ENCODE measurements at regions not wholly inside any gene's neighbourhood (a gene's known extent, or its start where the extent isn't known, plus 50 kb on each side); places are given as distances from the start of the nearest gene placed in this dataset.

- no peak for ATAC-seq (ENCODE audit: low read depth)
- no peak overlapping the region for H2BK5ac ChIP-seq (ENCODE audit: low read depth, low read length, poor library complexity, severe bottlenecking)
Observed at GRCh38 chr6:19928461-19928860, 91.3 kb downstream of the ID4 start.

More at GRCh38 chr6:19928461-19928860, 91.3 kb downstream of the ID4 start:
- Histone ChIP-seq H4K5ac (ENCODE audit: low read depth, low read length) (no peak overlapping the region), H3K14ac (replicated peaks; ENCODE audit: low read depth, low read length) (no peak overlapping the region), H3K36me3 (ENCODE audit: control insufficient read depth, insufficient read depth, low read length) (no peaks in the 10 kb centered on the region), H3K4me2 (ENCODE audit: low read depth, low read length) (no peak overlapping the region), H3K9me1 (ENCODE audit: insufficient read depth, low read length) (no peaks in the 10 kb centered on the region), H3K18ac (ENCODE audit: low read depth, low read length) (no peak overlapping the region), H3K9ac (ENCODE audit: low read depth, low read length) (no peak overlapping the region), H3K9me3 (ENCODE audit: control insufficient read depth, insufficient read depth, low read length) (peaks cover 5% of the 10 kb centered on the region; the same call in 1 of the 2 replicates), H4K20me1 (ENCODE audit: insufficient read depth, low read length) (no peaks in the 10 kb centered on the region), H2AK5ac (ENCODE audit: low read depth, low read length) (no peak overlapping the region), H3K4ac (ENCODE audit: low read depth, low read length) (no peak overlapping the region), H4K91ac (ENCODE audit: insufficient read depth, low read depth, low read length) (no peak overlapping the region), H3K23ac (ENCODE audit: low read depth, low read length) (no peak overlapping the region), H2BK120ac (ENCODE audit: low read depth, low read length) (no peak overlapping the region), H3K27ac (ENCODE audit: insufficient read depth, low read length) (no peak overlapping the region), H2BK20ac (ENCODE audit: low read depth, low read length) (no peak overlapping the region), H2AFZ (replicated peaks; ENCODE audit: low read length, poor library complexity) (no peak overlapping the region), H3K4me1 (ENCODE audit: control insufficient read depth, insufficient read depth, low read length) (no peaks in the 10 kb centered on the region), H3K4me3 (ENCODE audit: insufficient read depth, low read depth, low read length) (no peak overlapping the region), H3K56ac (ENCODE audit: extremely low read depth, insufficient read depth, low read length) (no peak overlapping the region), H3K27me3 (ENCODE audit: control insufficient read depth, insufficient read depth, low read length) (no peaks in the 10 kb centered on the region), H2BK15ac (ENCODE audit: low read depth, low read length) (no peak overlapping the region), H3K79me1 (ENCODE audit: low read depth in 1 of 2, low read length in 2 of 2) (no peaks in the 10 kb centered on the region), H2AK9ac (replicated peaks; ENCODE audit: low read depth, low read length, poor library complexity) (no peak overlapping the region), H4K8ac (ENCODE audit: low read depth in 2 of 2, low read length in 2 of 2) (no peak overlapping the region)
- BruUV-seq (replicated peaks), result no TSS peak
- dilution Hi-C loops (cut with HindIII; ENCODE audit: low sequenced_read_pairs, unreplicated experiment) (no loop called here), in situ Hi-C loops (cut with MboI; ENCODE audit: low sequenced_read_pairs) (no loop called here), intact Hi-C loops (cut with micrococcal nuclease) (no loop called here)
- DNase-seq, result no peak
- TF ChIP-seq CEBPB (IDR thresholded peaks at IDR 0.05; ENCODE audit: low read depth, low read length) (no peak), MAZ (IDR thresholded peaks at IDR 0.05; ENCODE audit: borderline replicate concordance, low read depth, low read length) (no peak), CTCF (conservative IDR thresholded peaks at IDR 0.05; ENCODE audit: low read depth, low read length) (no peak), POLR2A (IDR thresholded peaks at IDR 0.05; ENCODE audit: low read depth, low read length) (no peak), RAD21 (IDR thresholded peaks at IDR 0.05; ENCODE audit: low read length) (no peak), MXI1 (IDR thresholded peaks at IDR 0.05; ENCODE audit: borderline replicate concordance, low read depth, low read length) (no peak)
- ChIA-PET POLR2A (ENCODE audit: unreplicated experiment) (no interaction called here), CTCF (interaction anchor here (0.8 kb wide), 1 partner anchor 24 kb away, joined by 3 read pairs; no protein-coding TSS in a partner anchor)
- 100% methylated on average over 1 of the region's 2 CpGs; no CpG with 5 or more reads in 1 of the 2 experiments for WGBS, 2 experiments (ENCODE audit: extremely low coverage in 2 of 2, insufficient read length in 1 of 2)
